ENCODE measurements at regions not wholly inside any gene's neighbourhood (a gene's known extent, or its start where the extent isn't known, plus 50 kb on each side); places are given as distances from the start of the nearest gene placed in this dataset.

DNA sequence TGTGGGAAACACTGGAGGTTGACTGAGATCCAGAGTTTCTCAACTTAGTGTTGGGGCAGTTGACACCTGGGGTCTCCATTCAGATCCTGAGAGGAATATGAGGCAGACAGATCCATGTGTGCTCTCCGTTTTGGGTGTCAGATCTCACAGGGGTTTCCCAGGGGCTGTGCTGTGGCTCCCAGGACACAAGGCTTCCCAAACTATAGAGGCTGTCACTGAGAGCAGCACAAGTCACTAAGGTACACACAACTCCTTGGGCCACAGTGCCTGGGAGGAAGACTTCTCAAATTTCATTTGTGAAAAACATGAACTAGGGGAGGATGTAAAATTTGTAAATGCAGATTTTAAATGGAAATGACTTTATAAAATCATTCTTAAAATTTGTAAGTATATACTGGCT, 363.6 kb downstream of the FBXO8 start:
- TF ChIP-seq FOXA1 (IDR thresholded peaks at IDR 0.05) (no peak), HDGF (IDR thresholded peaks at IDR 0.05; ENCODE audit: borderline replicate concordance) (no peak), FOXK2 (IDR thresholded peaks at IDR 0.05) (no peak), ZNF384 (IDR thresholded peaks at IDR 0.05) (no peak), SP1 (IDR thresholded peaks at IDR 0.05) (no peak), BHLHE40 (IDR thresholded peaks at IDR 0.05; ENCODE audit: borderline replicate concordance) (no peak), NFRKB (IDR thresholded peaks at IDR 0.05) (no peak), TARDBP (IDR thresholded peaks at IDR 0.05) (no peak), SUZ12 (IDR thresholded peaks at IDR 0.05) (no peak), FOXM1 (IDR thresholded peaks at IDR 0.05; ENCODE audit: borderline replicate concordance) (no peak), L3MBTL2 (conservative IDR thresholded peaks at IDR 0.05) (no peak), CTBP1 (IDR thresholded peaks at IDR 0.05; ENCODE audit: borderline replicate concordance) (no peak)
- TF ChIP-seq, protein P1, sequence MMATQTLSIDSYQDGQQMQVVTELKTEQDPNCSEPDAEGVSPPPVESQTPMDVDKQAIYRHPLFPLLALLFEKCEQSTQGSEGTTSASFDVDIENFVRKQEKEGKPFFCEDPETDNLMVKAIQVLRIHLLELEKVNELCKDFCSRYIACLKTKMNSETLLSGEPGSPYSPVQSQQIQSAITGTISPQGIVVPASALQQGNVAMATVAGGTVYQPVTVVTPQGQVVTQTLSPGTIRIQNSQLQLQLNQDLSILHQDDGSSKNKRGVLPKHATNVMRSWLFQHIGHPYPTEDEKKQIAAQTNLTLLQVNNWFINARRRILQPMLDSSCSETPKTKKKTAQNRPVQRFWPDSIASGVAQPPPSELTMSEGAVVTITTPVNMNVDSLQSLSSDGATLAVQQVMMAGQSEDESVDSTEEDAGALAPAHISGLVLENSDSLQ (IDR thresholded peaks at IDR 0.05): no peak

Data from HEK293T (cell line).